GM18909 (cell line): ENCODE measurements at regions not wholly inside any gene's neighbourhood (a gene's known extent, or its start where the extent isn't known, plus 50 kb on each side); places are given as distances from the start of the nearest gene placed in this dataset.
"Not testable (repeated sequence)": the region's sequence is repeated elsewhere in the genome, so short reads cannot be mapped to it uniquely, and the experiment has no call there.

Experiments used
- ATAC-seq: cut with Tn5 transposase; IDR thresholded peaks from one replicate; pipeline ENCODE4 v1.9.1; 2021; ENCODE audit warnings: mild to moderate bottlenecking; ENCODE audit not compliant: unreplicated experiment, poor library complexity

GRCh38 chr7:87007038-87007437, 52.4 kb downstream of the ELAPOR2 start:
- ATAC-seq: no peak

GRCh38 chr7:87004956-87005355, 54.5 kb downstream of the ELAPOR2 start:
- ATAC-seq: no peak

- ATAC-seq: no peak
These were observed 55.3 kb downstream of the ELAPOR2 start for GRCh38 chr7:87003872-87004798.

GRCh38 chr7:87001214-87001613, 58.2 kb downstream of the ELAPOR2 start:
- no peak for ATAC-seq

GRCh38 chr7:87000344-87000743, 59.1 kb downstream of the ELAPOR2 start:
- no peak for ATAC-seq

- ATAC-seq: no peak
These were observed 59.7 kb downstream of the ELAPOR2 start for GRCh38 chr7:86999750-87000149.

GRCh38 chr7:86995814-86996213, 63.6 kb downstream of the ELAPOR2 start:
- ATAC-seq: no peak

GRCh38 chr7:86995052-86995725, 64.3 kb downstream of the ELAPOR2 start:
- no peak for ATAC-seq

GRCh38 chr7:86991771-86992191, 67.7 kb downstream of the ELAPOR2 start:
- peak; percentile 15 for ATAC-seq

- peak; percentile 91 for ATAC-seq
These were observed 68.2 kb downstream of the ELAPOR2 start for GRCh38 chr7:86991093-86991769.

GRCh38 chr7:86989407-86989806, 70.0 kb downstream of the ELAPOR2 start:
- no peak for ATAC-seq

- not testable (repeated sequence) for ATAC-seq
These were observed 71.6 kb downstream of the ELAPOR2 start for GRCh38 chr7:86987834-86988233.

GRCh38 chr7:86987358-86987757, 72.1 kb downstream of the ELAPOR2 start:
- not testable (repeated sequence) for ATAC-seq

- ATAC-seq: not testable (repeated sequence)
These were observed 74.1 kb downstream of the ELAPOR2 start for GRCh38 chr7:86985342-86985741.

- ATAC-seq: not testable (repeated sequence)
These were observed 75.8 kb downstream of the ELAPOR2 start for GRCh38 chr7:86983654-86984053.

GRCh38 chr7:86981937-86982336, 77.5 kb downstream of the ELAPOR2 start:
- ATAC-seq: not testable (repeated sequence)

- no peak for ATAC-seq
These were observed 78.3 kb downstream of the ELAPOR2 start for GRCh38 chr7:86981127-86981526.

- no peak for ATAC-seq
These were observed 79.2 kb downstream of the ELAPOR2 start for GRCh38 chr7:86980223-86980622.

GRCh38 chr7:86978808-86979506, 80.5 kb downstream of the ELAPOR2 start:
- ATAC-seq: peak; percentile 88

- no peak for ATAC-seq
These were observed 82.5 kb downstream of the ELAPOR2 start for GRCh38 chr7:86976958-86977357.
